DLD1 (cell line): ENCODE measurements at regions not wholly inside any gene's neighbourhood (a gene's known extent, or its start where the extent isn't known, plus 50 kb on each side); places are given as distances from the start of the nearest gene placed in this dataset.
"Not testable (repeated sequence)": the region's sequence is repeated elsewhere in the genome, so short reads cannot be mapped to it uniquely, and the experiment has no call there.

Source experiments
- in situ Hi-C: cut with HindIII; loops from 2 replicates; pipeline ENCODE4 v1.10.0; 2017; ENCODE audit warnings: low sequenced_read_pairs

GRCh38 chr6:84976526-84977362 is 212.3 kb upstream of the TBX18 start:
- in situ Hi-C loops: no loop called here

DNA sequence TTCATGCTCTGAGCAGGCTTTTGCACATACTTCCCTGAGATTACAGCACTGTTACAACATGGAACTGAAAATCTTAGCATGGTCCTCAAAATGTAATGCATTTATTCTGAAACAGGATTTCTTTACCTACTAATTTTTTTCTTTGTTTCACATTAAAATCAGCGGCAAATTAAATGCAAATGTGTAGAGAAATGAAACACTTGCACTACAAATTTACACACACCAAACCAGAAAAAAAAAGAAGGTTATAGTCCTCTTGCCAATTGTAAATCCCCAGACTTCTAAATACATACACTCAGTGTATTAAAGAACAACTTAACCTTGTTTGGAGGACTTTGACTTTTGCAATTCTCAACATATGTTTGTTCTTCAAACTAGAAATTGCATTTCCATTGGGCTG is 210.9 kb upstream of the TBX18 start:
- in situ Hi-C loops: no loop called here

- in situ Hi-C loops: no loop called here
Measured at GRCh38 chr6:84973606-84974005, 209.2 kb upstream of the TBX18 start.

DNA sequence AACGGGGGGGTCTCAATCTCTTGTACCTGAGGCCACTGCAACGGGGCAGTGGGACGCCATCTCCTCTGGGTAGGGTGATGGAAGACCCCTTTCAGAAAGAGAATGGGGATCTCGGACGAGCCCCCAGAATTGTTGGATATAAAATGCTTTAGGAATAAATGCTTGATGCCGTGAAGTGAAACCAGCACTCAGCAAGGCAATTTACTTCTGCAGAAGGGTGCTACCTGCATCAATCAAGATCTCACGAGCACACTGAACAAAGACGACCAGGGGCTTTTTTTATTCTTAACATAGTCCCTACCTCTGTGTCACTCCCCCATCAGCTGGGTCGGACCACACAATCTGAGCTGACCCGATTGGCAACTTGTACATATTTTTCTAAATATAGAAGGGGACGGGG is 203.6 kb upstream of the TBX18 start:
- in situ Hi-C loops: no loop called here

DNA sequence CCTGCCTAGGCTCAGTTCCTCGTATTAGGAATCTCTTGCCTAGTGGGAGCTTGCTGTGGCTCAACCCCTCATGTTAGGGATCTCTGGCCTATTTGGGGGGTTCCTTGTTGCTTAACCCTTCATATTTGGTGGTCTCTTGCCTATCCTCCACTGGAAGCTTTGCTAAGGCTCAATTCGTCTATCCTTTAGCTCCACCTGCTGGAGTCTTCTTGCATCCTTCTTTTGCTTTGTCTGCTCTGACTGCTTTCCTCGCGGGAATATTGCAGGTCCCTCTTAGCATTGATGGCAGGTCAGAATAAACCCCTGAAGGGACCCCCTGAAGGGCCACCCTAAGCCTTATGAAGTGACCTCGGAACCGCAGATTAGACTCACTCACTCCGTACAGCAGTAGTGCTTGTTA is 203.0 kb upstream of the TBX18 start:
- in situ Hi-C loops: no loop called here

DNA sequence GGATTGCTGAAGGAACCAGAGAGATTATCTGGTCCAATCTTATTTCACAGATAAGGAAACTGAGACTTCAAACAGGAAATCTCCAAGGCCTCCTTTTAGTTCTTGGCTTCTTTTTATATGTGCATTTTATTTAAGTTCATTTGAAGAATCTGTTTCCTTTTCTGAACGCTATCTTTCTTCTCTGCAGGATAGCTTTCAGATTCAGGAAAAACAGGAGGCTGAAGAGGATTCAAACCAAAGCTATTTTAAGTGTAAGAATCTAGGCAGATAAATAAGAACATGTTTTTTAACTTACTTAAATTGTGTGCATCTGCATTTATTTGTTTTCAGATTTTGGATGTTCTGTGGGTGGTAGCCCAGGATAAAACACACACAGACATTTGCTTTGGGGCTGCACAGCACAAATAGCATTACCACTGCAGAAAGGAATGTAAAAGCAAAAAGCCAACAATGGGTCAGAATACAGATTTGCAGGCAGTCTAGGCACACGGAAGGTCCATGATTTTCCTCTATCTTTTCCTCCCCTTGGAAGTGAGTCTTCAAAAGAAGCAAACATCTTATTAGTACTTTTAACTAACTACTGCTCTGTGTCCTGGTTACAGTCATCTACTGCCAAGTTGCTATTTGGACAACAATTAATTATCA is 188.8 kb upstream of the TBX18 start:
- in situ Hi-C loops: no loop called here

DNA sequence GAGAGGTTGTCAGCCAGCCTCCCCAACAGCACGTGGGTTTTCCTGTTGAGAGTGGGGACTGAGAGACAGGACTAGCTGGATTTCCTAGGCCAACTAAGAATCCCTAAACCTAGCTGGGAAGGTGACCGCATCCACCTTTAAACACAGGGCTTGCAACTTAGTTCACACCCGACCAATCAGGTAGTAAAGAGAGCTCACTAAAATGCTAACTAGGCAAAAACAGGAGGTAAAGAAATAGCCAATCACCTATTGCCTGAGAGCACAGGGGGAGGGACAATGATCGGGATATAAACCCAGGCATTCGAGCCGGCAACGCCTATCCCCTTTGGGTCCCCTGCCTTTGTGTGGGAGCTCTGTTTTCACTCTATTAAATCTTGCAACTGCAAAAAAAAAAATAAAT is 180.5 kb upstream of the TBX18 start:
- in situ Hi-C loops: not testable (repeated sequence)

DNA sequence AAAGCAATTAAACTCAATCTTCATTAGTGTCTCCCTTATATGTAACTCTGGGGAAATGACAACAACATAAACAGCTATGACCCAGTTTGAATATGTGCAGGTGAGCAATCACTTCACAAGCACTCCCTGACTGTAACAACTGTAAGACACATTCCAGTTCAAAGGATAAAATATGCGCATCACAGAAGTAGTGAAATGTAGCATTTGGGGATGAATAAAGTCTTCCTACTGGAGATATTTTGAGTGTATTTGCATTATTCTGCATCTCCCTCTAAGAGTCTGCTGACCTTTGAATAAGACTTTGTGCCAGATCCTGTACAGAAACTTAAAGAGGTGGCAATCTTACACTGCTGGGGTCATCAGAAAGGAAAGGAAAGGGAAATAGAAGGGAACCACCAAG is 179.5 kb upstream of the TBX18 start:
- in situ Hi-C loops: no loop called here

DNA sequence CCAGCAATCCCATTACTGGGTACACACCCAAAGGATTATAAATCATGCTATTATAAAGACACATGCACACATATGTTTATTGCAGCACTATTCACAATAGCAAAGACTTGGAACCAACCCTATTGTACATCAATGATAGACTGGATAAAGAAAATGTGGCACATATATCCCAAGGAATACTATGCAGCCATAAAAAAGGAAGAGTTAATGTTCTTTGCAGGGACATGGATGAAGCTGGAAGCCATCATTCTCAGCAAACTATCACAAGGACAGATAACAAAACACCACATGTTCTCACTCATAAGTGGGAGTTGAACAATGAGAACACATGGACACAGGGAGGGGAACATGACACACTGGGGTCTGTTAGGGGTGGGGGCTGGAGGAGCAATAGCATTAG is 177.2 kb upstream of the TBX18 start:
- in situ Hi-C loops: not testable (repeated sequence)

DNA sequence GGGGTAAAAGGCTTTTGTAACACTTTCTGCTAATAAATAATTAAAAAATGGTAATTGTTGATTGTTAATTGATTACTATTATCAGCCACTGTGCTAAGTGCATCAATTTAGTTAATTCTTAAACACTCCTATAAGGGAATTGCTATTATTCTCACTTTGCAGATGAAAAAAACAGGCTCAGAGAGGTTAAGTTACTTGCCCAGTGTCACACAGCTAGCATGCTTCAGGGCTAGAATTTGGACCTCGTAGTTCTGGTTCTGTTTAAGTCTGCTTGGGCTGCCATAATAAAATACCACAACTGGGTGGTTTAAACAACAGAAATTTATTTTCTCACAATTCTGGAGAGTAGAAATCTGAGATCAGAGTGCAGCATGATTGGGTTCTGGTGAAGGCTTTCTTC is 164.8 kb upstream of the TBX18 start:
- in situ Hi-C loops: no loop called here

GRCh38 chr6:84927551-84927950 is 163.2 kb upstream of the TBX18 start:
- in situ Hi-C loops: no loop called here

DNA sequence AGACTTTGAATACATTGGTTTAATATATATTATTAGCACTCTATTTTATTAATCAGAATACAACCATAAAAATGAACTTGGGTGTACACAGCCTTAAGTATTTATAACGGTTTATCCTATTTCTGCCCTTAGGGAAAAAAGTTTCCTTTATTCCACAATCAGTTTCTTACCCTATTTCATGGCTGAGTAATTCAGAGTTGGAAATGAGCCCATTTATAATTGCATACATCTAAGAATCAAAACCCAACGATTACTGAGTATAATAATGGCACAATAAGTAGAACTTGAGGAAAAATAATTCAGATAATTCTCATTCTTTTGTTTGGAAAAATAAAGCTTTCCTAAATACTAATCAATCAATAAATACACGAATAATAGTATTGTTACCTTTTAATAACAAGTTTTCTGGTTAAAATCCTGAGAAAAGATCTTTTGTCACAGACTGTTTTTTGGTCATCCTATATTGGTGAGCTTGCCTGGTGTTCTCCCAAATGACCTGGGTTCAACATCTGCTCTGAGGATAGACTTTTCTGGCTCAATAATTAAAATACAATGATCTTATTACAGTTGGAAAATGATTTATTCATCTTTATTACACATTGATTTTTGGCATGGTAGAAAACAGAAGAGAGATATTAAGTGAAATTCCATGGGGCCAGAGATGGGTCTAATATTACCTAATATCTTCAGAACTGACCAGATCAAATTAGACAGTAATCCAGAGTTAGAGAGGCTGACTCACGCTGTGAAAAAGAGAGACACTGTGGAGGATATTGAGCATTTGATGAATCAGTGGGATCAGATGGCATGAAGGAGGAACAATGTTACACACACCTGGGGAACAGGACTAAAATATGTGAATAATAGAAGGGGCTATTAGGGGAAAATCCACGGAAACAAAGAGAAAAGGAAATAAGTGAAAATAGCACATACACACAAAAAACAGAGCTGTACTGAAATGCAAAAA is 162.1 kb upstream of the TBX18 start:
- in situ Hi-C loops: no loop called here

- in situ Hi-C loops: no loop called here
Measured at GRCh38 chr6:84921891-84922290, 157.5 kb upstream of the TBX18 start.

DNA sequence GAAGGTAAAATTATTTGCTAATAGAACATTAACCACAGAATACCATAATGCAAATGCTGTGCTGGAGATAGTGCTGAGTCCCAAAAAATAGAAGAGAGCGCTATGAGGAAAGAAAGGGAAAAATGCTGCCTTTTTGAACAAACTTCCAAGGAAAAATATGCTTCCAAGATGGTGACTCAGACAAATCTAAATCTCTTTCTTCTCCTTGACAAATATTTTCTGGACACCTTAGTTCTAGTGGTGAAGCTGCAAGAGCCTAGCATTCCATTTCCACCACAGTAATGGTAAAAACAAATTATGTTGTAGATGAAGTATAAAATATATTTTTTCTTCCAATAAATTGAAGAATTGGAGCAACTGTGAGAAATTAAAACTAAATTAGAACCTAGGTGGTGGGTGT is 155.6 kb upstream of the TBX18 start:
- in situ Hi-C loops: no loop called here

- in situ Hi-C loops: no loop called here
Measured at GRCh38 chr6:84916704-84917103, 152.3 kb upstream of the TBX18 start.

DNA sequence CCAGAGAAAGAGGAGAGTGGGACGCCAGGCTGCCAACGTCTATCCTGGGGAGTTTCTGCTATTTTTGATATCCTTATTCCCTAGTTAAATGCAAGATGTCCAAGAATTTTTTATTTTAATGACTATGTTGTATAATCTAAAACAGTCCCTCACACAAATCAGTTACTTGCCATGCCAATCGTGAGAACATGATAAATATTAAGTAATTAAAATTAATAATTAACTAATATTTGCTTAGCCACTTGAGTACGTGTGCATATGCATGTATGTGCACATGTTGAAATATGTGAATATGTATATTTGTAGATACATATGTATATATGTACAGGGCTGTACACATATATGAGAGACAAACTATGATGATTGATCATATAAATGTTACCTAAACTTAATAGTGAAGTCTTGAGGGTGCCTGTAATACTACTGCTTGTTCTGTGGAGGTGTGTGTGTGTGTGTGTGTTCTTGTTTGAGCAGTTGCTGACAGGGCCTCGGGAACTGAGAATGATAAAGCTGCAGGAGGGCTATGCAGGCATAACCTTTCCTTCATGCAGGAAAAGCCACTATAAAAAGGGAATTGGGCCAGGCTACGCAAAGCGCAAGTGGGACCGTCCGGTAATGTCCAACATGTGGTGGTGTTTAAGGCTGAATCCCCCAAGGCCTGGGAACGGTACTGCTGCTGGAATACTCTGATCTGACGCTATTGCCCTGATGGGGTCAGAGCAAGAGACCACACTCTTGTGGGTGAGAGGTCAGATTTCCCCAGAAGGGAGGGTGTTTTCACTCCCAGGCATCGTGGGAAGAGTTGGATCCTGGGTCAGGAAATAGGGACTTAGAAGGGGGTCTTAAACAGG is 148.3 kb upstream of the TBX18 start:
- in situ Hi-C loops: no loop called here

DNA sequence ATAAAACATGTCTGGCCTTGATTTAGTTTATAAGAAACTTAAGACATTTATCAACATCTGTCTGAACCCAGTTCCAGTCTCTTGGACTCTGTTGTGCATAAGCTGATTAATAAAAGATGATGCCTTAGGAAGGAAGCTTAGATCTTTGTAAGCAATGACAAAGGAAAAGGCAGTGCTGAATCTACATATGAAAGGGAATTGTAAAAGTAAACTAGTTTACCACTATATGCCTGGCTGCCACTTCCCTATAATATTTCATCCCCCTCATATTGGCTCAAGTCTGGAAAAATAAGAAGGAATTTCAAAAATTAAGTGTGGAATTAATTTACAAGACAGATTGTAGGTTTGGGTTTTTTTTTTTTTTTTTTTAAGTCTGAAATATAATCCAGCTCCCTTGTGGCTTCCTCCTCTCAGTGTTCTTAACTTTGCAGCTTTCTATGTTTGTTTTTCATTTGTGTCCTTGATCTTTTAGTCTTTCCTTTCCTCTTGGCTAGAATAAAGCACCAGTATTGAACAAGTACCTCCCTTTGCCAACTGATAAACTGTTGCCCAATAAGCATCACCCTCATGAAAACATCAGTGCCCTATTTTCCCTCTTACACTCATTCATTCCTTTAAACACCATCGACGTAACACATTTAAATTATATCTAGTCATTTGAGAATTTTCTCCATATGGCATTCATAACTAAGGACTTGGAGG is 146.7 kb upstream of the TBX18 start:
- in situ Hi-C loops: no loop called here

DNA sequence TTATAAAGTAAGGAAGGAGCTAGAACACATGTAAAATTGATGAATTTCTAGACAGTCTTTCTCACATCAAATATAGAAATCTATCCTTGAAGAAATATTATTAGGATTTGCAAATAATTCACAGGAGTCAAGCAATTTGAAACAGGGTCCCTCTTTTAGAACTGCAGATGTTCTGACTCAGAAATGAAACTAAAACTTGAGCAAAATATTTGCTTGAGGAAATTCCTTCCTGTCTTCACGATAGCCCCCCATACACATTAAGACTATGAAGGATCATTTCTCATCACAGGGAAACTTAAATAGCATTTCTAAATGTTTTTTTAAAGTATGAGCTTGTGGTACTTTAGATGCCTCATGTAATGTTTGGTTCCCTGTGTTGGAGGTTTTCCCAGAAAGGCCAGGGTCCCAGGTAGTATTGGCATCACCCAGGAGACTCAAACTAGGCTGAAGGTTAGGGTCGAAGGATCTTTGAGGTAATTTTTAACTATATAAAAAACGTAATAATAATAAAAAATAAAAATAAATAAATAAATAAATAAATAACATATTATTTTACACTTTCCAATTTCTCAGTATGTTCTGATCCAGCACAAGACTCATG is 144.0 kb upstream of the TBX18 start:
- in situ Hi-C loops: no loop called here

DNA sequence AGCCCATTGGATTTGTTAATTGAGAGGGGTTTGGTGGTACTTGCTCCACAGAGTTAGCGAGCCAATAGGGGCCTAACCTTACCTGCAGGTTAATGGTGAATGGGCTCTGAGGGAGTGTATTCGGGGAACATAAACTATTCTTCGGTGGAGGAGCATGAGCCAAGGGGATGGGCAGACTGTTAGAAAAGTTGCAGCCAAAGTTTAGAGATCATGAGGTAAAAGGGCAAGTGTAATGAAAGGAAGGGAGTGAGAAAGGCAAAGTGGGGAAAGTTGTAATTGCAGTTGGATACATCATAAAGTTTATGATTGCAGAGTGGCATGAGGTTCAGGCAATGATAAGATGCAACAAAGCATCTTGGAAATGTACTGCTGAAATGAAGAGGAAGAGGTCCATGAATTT is 142.1 kb upstream of the TBX18 start:
- in situ Hi-C loops: no loop called here

DNA sequence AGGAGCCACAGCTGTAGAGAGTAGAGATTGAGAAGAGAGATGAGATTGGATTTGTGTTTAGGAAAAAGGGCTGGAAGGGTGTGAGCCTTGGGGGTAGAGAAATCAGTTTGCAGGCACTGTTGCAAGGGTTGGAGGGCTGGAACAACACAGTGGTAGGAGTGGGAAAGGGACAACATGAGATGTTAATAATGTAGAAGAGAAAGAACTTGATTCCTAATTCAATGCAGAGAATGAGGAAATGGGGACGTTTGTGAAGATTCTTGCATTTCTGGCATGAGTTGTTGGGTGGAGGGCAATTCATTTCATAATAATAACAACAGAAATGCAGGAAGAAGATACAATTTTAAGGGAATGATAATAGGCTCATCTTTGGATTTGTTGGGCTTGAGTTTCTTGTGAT is 141.4 kb upstream of the TBX18 start:
- in situ Hi-C loops: no loop called here
